ENCODE measurements at regions not wholly inside any gene's neighbourhood (a gene's known extent, or its start where the extent isn't known, plus 50 kb on each side); places are given as distances from the start of the nearest gene placed in this dataset.

- TF ChIP-seq CTCF (IDR thresholded peaks at IDR 0.05) (no peak), POLR2A (IDR thresholded peaks at IDR 0.05) (no peak)
Observed at GRCh38 chr6:43940071-43940392, 170.0 kb downstream of the VEGFA start.

All from sigmoid colon (tissue), 3 donors.